GM18873 (cell line): ENCODE measurements at regions not wholly inside any gene's neighbourhood (a gene's known extent, or its start where the extent isn't known, plus 50 kb on each side); places are given as distances from the start of the nearest gene placed in this dataset.
"Not testable (repeated sequence)": the region's sequence is repeated elsewhere in the genome, so short reads cannot be mapped to it uniquely, and the experiment has no call there.

ENCODE experiments used
- ATAC-seq: cut with Tn5 transposase; IDR thresholded peaks from one replicate; pipeline ENCODE4 v1.9.1; 2021; ENCODE audit warnings: mild to moderate bottlenecking, moderate library complexity, moderate number of reproducible peaks; ENCODE audit not compliant: unreplicated experiment, low FRiP score

GRCh38 chr6:19692506-19693298 is 144.5 kb upstream of the ID4 start:
- ATAC-seq, result no peak

- ATAC-seq, result no peak
Measured at GRCh38 chr6:19694697-19695096, 142.5 kb upstream of the ID4 start.

DNA sequence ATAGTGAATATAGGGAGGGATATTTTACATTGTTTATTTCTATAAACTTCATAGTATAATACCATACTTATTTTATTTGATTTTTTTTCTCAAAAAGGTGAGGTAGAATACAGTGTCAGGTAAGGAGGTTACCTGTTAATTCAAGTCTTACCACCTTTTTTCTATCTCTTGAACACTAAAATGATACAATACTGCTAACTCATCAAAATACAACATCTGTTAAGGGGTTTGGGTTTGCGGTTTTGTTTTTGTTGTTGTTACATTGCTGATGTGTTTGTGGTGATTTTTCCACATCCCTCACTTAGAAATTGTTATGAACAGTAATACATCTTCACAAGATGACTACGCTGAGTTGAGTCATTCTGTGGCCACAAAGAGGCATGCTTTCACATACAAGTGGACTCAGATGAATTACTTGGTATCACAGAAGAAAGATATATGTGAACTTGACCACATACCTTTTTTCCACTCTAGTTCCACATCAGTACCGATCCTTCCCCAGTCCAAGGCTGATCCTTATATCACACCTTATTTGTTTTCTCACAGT is 139.4 kb upstream of the ID4 start:
- no peak for ATAC-seq

DNA sequence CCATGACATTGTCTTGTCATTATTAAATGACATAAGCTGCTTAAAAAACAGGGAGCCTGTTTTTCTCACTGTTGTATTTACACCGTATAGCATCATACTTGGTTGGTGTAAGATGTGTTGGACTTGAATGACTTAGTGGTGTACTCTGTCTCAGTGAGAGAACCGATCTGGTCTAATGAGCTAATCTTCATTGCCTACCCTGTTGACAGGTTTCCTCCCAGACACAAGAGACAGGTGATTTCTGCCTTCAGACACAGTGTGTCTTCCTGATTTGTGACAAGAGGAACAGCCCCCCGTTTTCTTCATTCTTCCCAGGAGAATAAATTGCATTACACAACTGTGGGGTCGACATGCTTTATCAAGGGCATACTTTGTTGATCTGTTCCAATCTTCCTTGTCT is 137.2 kb upstream of the ID4 start:
- ATAC-seq, result no peak

- no peak for ATAC-seq
Measured at GRCh38 chr6:19705606-19706005, 131.6 kb upstream of the ID4 start.

DNA sequence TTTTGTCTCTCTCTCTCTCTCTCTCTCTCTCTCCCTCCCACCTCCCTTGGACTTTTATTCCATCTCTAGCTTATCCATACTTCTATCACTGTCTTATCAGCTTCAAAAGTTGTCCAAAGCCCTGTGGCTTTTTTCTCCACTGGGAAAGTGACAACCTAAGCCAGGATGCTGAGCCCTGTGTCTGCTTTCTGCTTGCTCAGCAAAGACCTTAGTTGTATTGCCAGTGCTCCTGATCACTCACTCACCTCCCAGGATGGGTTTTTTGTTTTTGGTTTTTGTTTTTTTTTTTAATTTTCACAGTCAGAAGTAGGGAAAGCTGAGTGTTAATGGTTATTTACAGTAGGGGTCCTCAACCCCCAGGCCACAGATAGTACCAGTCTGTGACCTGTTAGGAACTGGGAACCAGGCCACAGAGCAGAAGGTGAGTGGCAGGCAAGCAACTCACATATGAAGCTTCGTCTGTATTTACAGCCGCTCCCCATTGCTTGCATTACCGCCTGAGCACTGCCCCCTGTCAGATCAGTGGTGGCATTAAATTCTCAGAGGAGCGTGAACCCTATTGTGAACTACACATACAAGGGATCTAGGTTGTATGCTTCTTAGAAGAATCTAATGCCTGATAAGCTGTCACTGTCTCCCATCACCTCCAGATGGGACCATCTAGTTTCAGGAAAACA is 125.0 kb upstream of the ID4 start:
- no peak for ATAC-seq

DNA sequence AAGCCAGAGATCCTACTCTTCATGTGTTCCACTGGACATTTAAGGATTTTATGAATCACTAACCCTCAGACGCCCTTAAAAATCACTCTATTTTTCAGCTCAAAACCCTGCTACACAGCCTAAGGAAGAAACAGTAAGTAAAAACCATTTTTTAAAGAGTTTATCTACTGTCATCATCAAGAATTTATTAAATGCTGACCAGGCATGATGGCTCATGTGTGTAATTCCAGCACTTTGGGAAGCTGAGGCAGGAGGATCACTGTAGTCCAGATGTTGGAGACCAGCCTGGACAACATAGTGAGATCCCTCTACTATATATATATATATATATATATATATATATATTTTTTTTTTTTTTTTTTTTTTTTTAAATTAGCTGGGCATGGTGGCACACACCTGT is 124.2 kb upstream of the ID4 start:
- ATAC-seq, result no peak

DNA sequence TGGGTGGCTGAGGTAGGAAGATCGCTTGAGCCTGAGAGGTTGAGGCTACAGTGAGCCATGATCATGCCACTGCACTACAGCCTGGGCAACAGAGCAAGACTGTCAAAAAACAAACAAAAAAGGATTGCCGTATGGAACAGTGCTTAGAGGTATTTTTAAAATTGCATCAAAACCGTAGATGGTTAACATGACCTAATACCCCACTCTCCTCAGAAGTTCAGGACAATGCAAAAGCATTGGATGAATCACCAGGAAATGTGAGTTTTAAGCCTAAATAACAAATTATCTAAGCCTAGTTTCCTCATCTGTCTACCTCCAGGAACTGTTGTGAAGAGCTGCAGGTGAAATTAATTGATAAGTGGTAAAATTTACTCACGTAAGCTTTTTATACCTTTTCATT is 123.8 kb upstream of the ID4 start:
- no peak for ATAC-seq

DNA sequence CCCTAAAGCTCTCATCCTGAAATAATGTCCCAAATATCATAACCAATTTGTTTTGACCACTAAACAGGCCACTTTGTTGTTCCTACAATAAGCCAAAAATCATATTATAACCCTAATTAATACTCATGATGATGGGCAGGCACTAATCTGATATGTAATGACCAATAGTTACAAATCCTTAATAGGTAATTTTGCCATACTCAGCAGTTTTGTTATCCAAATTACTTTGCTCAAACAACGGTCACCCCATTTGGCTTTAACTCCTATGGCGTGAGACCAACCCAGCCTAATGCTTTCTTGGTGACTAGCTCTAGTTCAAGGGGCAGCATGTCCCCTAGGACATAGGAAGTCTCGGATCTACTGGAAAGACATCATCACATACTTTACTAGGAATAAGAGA is 123.2 kb upstream of the ID4 start:
- ATAC-seq, result no peak

DNA sequence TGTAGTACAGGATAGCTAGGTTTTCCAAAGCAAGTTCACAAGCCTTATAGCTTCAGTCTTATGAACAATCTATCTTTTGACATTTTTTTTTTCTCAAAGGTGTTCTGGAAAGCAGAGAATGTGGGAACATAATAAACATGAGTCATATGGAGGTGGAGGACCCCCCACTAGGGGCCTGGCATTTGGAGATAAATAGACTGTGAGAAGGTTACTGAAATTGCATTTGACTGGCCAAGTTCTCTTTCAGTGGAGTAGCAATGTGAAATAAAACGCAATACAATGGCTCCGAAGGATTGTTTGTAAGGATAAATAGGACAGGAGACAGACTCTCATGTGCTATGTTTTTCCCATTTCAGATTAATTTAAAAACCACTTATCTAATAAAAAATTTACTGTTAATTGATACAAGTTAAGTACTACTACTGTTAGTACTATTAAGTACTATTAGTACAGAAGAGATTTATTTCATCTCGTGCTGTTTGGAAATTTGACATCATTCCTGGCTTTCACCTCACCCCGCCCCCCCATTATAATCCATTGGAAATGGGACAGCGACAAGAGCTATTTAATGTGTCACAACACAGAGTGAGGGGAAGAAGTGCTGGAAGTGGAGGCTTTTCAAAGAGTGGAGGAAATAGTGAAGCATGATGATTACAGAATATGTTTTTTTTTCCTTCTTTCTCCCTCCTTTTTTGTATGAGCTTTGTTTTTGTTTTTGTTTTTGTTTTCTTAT is 122.6 kb upstream of the ID4 start:
- no peak for ATAC-seq

DNA sequence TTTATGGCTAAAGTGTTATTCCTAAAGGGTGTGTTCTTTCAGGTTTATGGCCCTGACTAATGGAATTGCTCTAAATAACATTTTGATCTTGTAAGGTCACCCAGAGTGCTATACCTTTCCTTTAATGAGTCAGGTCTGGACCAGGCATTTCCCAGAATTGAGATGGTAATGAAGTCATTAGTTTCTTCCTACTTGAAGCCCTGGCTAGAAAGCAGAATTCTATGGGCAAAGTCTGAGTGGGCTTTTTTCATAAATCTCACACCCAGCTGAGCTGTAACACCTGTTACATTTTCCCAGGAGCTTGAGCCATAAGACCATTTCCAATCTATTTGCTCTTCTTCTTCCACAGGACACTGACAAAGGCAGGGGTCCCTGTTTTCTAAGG is 122.0 kb upstream of the ID4 start:
- no peak for ATAC-seq

DNA sequence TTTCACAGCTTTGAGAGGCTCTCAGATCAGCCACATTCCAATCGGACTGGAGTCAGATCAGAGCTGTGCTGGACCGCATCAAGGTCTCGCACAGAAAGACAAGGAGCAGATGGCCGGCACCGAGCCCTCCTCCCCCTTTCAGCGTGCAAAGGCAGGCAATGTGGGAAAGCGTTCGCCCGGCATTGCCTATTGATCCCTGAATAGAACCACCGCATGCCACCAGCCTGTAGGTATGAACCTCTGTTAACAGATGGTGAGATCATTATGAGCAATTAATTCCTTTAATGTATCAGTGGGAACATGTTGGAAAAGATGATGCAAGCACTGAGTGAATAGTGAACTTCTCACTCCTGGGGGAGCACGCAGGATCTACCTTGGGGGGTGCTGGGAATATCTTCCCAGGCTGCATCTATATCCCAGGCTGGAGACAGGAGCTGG is 117.5 kb upstream of the ID4 start:
- no peak for ATAC-seq

- no peak for ATAC-seq
Measured at GRCh38 chr6:19721766-19722377, 115.3 kb upstream of the ID4 start.

GRCh38 chr6:19722999-19723398 is 114.2 kb upstream of the ID4 start:
- ATAC-seq, result no peak

DNA sequence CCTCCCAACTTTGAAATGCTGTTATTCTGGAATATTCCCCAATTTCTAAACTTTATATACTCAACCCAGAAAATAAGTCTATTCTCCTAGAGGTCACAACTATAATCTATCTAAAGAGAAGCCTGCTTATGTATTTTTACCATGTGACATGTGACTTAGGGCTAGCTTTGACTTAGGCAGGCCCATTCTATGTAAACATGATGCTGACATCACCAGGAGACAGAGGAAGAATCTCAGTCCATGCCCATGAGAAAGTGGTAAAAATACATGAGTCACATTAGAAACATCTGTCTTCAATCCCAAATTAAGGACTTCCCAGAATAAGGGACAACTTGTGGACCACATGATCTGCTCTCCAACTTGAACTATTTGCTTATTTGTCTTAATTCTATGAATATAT is 113.6 kb upstream of the ID4 start:
- ATAC-seq, result no peak

DNA sequence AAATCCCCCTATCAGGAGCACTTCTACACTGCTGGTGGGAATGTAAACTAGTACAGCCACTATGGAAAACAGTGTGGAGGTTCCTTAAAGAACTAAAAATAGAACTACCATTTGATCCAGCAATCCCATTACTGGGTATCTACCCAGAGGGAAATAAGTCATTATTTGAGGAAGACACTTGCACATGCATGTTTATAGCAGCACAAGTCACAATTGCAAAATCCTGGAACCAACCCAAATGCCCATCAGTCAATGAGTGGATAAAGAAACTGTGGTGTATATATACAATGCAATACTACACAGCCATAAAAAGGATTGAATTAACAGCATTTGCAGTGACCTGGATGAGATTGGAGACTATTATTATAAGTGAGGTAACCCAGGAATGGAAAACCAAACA is 111.7 kb upstream of the ID4 start:
- ATAC-seq, result not testable (repeated sequence)

- no peak for ATAC-seq
Measured at GRCh38 chr6:19731282-19731681, 105.9 kb upstream of the ID4 start.

- no peak for ATAC-seq
Measured at GRCh38 chr6:19734061-19734460, 103.1 kb upstream of the ID4 start.

GRCh38 chr6:19734519-19734918 is 102.7 kb upstream of the ID4 start:
- no peak for ATAC-seq

- no peak for ATAC-seq
Measured at GRCh38 chr6:19736066-19736465, 101.1 kb upstream of the ID4 start.

- ATAC-seq, result no peak
Measured at GRCh38 chr6:19738010-19738409, 99.2 kb upstream of the ID4 start.
